Liver (tissue), 8 donors: ENCODE measurements at regions not wholly inside any gene's neighbourhood (a gene's known extent, or its start where the extent isn't known, plus 50 kb on each side); places are given as distances from the start of the nearest gene placed in this dataset.

Source experiments
- DNase-seq: peaks from one replicate; pipeline ENCODE4 v3.0.0-alpha.2; 2017; ENCODE audit warnings: low spot score
- H3K27ac ChIP-seq, 2 donors: one replicate each; pipeline ENCODE4 v1.7.0; 2013; ENCODE audit warnings: inconsistent platforms in 2 of 2, low read length in 2 of 2, control low read depth in 1 of 2, low read depth in 1 of 2, mild to moderate bottlenecking in 1 of 2
- H3K27me3 ChIP-seq, 4 donors: one replicate each; pipeline versions ENCODE4 v1.6.1 to v1.7.0; 2013; ENCODE audit warnings: low read length in 3 of 4, inconsistent platforms in 1 of 4, mild to moderate bottlenecking in 1 of 4, moderate library complexity in 1 of 4; ENCODE audit not compliant: control insufficient read depth in 4 of 4, insufficient read depth in 4 of 4
- H3K36me3 ChIP-seq, 4 donors: one replicate each; pipeline versions ENCODE4 v1.6.1 to v1.7.0; 2013; ENCODE audit warnings: low read length in 3 of 4, mild to moderate bottlenecking in 3 of 4, low read depth in 1 of 4, moderate library complexity in 1 of 4; ENCODE audit not compliant: control insufficient read depth in 4 of 4, insufficient read depth in 3 of 4
- H3K4me1 ChIP-seq, 4 donors: one replicate each; pipeline versions ENCODE4 v1.6.1 to v1.7.0; 2013; ENCODE audit warnings: low read length in 3 of 4, mild to moderate bottlenecking in 3 of 4, moderate library complexity in 1 of 4; ENCODE audit not compliant: control insufficient read depth in 4 of 4, insufficient read depth in 4 of 4
- H3K4me3 ChIP-seq, 3 donors: one replicate each; pipeline versions ENCODE4 v1.6.1 to v1.7.0; 2013; ENCODE audit warnings: low read length in 3 of 3, control low read depth in 1 of 3, low read depth in 1 of 3, mild to moderate bottlenecking in 1 of 3
- H3K9ac ChIP-seq, 2 donors: one replicate each; pipeline ENCODE4 v1.7.0; 2013; ENCODE audit warnings: low read length in 2 of 2, mild to moderate bottlenecking in 2 of 2, moderate library complexity in 2 of 2, control low read depth in 1 of 2, low read depth in 1 of 2
- H3K9me3 ChIP-seq, 4 donors: one replicate each; pipeline versions ENCODE4 v1.6.1 to v1.7.0; 2013; ENCODE audit warnings: low read length in 3 of 4; ENCODE audit not compliant: control insufficient read depth in 4 of 4
- ATF3 ChIP-seq: IDR thresholded peaks from 2 replicates; pipeline ENCODE4 v1.6.1; 2016; ENCODE audit warnings: antibody characterized with exemption
- CTCF ChIP-seq: fragments of 150-350 bp; IDR thresholded peaks from 2 replicates; pipeline ENCODE4 v1.5.1; 2017; ENCODE audit warnings: improper control_type of control experiment, low read depth, low read length; ENCODE audit not compliant: missing input control
- EGR1 ChIP-seq, 2 donors: IDR thresholded peaks; 2 replicates each; pipeline ENCODE4 v1.6.1; 2016 to 2018; ENCODE audit warnings: antibody characterized with exemption in 2 of 2, low read depth in 2 of 2
- FOXA1 ChIP-seq: IDR thresholded peaks from 2 replicates; pipeline ENCODE4 v1.6.1; 2016; ENCODE audit warnings: antibody characterized with exemption
- FOXA2 ChIP-seq: IDR thresholded peaks from 2 replicates; pipeline ENCODE4 v1.6.1; 2016; ENCODE audit warnings: antibody characterized with exemption
- GABPA ChIP-seq, 2 donors: IDR thresholded peaks in 1 of 2; conservative IDR thresholded peaks in 1 of 2; 2 replicates each; pipeline ENCODE4 v1.6.1; 2016; ENCODE audit warnings: antibody characterized with exemption in 2 of 2, mild to moderate bottlenecking in 1 of 2, moderate library complexity in 1 of 2
- HNF4A ChIP-seq, 2 donors: conservative IDR thresholded peaks; 2 replicates each; pipeline ENCODE4 v1.6.1; 2016; ENCODE audit warnings: antibody characterized with exemption in 2 of 2, mild to moderate bottlenecking in 2 of 2
- HNF4G ChIP-seq: IDR thresholded peaks from 2 replicates; pipeline ENCODE4 v1.6.1; 2016; ENCODE audit warnings: antibody characterized with exemption
- JUND ChIP-seq, 2 donors: IDR thresholded peaks; 2 replicates each; pipeline ENCODE4 v1.6.1; 2016; ENCODE audit warnings: antibody characterized with exemption in 2 of 2
- MAX ChIP-seq: IDR thresholded peaks from 2 replicates; pipeline ENCODE4 v1.6.1; 2016; ENCODE audit warnings: antibody characterized with exemption
- NR2F2 ChIP-seq: IDR thresholded peaks from 2 replicates; pipeline ENCODE4 v1.6.1; 2016; ENCODE audit warnings: antibody characterized with exemption
- RAD21 ChIP-seq, 2 donors: IDR thresholded peaks; 2 replicates each; pipeline ENCODE4 v1.6.1; 2016; ENCODE audit warnings: antibody characterized with exemption in 2 of 2, mild to moderate bottlenecking in 2 of 2
- REST ChIP-seq: IDR thresholded peaks from 2 replicates; pipeline ENCODE4 v1.6.1; 2016; ENCODE audit warnings: antibody characterized with exemption, mild to moderate bottlenecking
- RXRA ChIP-seq, 2 donors: IDR thresholded peaks; 2 replicates each; pipeline ENCODE4 v1.6.1; 2017 to 2018; ENCODE audit warnings: antibody characterized with exemption in 2 of 2, mild to moderate bottlenecking in 1 of 2
- SP1 ChIP-seq: IDR thresholded peaks from 2 replicates; pipeline ENCODE4 v1.6.1; 2018; ENCODE audit warnings: antibody characterized with exemption, mild to moderate bottlenecking
- TAF1 ChIP-seq: conservative IDR thresholded peaks from 2 replicates; pipeline ENCODE4 v1.6.1; 2016; ENCODE audit warnings: antibody characterized with exemption, mild to moderate bottlenecking
- YY1 ChIP-seq: IDR thresholded peaks from 2 replicates; pipeline ENCODE4 v1.6.1; 2016; ENCODE audit warnings: antibody characterized with exemption, mild to moderate bottlenecking
- ZBTB33 ChIP-seq: IDR thresholded peaks from 2 replicates; pipeline ENCODE4 v1.6.1; 2016; ENCODE audit warnings: antibody characterized with exemption
- WGBS: extraction: QIAGEN DNeasy Blood & Tissue Kit; methylation state at CpG from one replicate; pipeline ENCODE4 v1.1.7; 2013; 5-methylcytosine and 5-hydroxymethylcytosine counted together
- donor health status: healthy.
- donor health status: healthy.
- donor health status: healthy.
- donor health status: healthy.
- donor health status: healthy.

- no peak overlapping the region for H3K9ac ChIP-seq
- 92% methylated on average over 2 of the region's 2 CpGs for WGBS
- no peaks in the 10 kb centered on the region for H3K36me3 ChIP-seq
- no peak overlapping the region for H3K27ac ChIP-seq
- H3K9me3 ChIP-seq = no peaks in the 10 kb centered on the region
- no peak for DNase-seq
- H3K27me3 ChIP-seq = no peaks in the 10 kb centered on the region
- H3K4me1 ChIP-seq = peaks cover 0 to 6% (median 1%) of the 10 kb centered on the region in 4 donors
- TF ChIP-seq EGR1 (IDR thresholded peaks at IDR 0.05; ENCODE audit: low read depth in 2 of 2) (no peak), YY1 (no peak), GABPA (IDR thresholded peaks at IDR 0.05 in 1 of 2, conservative IDR thresholded peaks at IDR 0.05 in 1 of 2) (no peak), TAF1 (no peak), FOXA1 (no peak), HNF4G (no peak), MAX (no peak), ZBTB33 (no peak), JUND (IDR thresholded peaks at IDR 0.05) (no peak), CTCF (no peak), RXRA (IDR thresholded peaks at IDR 0.05) (no peak), NR2F2 (no peak), SP1 (no peak), HNF4A (conservative IDR thresholded peaks at IDR 0.05) (no peak), REST (no peak), RAD21 (IDR thresholded peaks at IDR 0.05) (no peak), ATF3 (no peak), FOXA2 (no peak)
- no peak overlapping the region for H3K4me3 ChIP-seq
Observed at GRCh38 chr16:56121156-56121500, 70.2 kb upstream of the GNAO1 start.
